Fibroblast of the aortic adventitia (primary cell): ENCODE measurements at regions not wholly inside any gene's neighbourhood (a gene's known extent, or its start where the extent isn't known, plus 50 kb on each side); places are given as distances from the start of the nearest gene placed in this dataset.
A peak's percentile ranks its signal among the peaks of the same experiment; 100 is the strongest.
"Not testable (repeated sequence)": the region's sequence is repeated elsewhere in the genome, so short reads cannot be mapped to it uniquely, and the experiment has no call there.

Source experiments
- DNase-seq: peaks from one replicate; pipeline ENCODE4 v3.0.0-alpha.2; 2010; ENCODE audit warnings: low read depth
- H3K4me3 ChIP-seq: 2 replicates; pipeline ENCODE4 v1.5.1; 2011; ENCODE audit warnings: low read depth, mild to moderate bottlenecking, control low read depth, low read length, moderate library complexity
- TF ChIP-seq, protein P1 (sequence below): IDR thresholded peaks from 2 replicates; pipeline ENCODE4 v1.5.1; 2011; ENCODE audit warnings: mild to moderate bottlenecking, low read length, control low read depth, inconsistent platforms; ENCODE audit not compliant: insufficient read depth

DNA sequence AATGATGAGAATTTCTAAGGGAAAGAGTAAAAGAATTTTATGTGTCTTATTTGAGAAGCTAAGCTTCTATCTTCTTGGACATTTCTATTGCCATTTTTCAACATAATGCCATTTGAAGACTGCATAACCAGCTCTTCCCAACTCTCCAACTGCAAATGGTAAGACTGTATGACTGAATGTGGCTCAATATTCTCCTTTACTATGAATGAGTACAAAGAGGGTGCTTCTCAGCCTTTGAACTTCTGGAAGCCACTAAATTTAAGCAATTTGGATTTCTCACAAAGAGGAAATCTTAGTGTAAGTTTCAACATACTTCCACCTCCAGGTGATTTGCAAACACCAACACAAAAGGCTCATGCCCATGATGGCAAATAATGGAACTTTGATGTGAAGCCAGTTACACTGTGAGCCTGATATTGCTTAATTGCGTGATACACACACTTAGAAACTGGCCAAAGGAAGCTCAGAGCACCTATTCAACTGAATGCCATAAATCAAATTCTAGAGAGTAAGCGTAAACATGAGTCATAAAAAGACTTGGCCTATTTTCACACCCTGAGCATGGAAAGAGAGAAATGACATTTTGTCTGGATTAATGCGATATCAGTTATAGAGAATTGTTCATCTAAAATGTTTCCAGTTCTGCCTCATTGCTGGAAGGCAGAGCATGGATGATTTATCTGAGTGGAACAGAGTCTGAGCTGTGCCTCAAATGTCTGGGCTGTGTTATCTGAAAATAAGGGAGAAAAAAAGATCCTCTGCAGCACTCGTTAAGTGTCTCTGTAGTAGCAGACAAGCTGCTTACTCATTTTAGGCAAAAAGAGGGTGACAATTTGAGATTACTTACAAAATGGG, 145.3 kb downstream of the PLK2 start:
- H3K4me3 ChIP-seq = no peak overlapping the region
- DNase-seq = peak; percentile 55
- TF ChIP-seq, protein P1, sequence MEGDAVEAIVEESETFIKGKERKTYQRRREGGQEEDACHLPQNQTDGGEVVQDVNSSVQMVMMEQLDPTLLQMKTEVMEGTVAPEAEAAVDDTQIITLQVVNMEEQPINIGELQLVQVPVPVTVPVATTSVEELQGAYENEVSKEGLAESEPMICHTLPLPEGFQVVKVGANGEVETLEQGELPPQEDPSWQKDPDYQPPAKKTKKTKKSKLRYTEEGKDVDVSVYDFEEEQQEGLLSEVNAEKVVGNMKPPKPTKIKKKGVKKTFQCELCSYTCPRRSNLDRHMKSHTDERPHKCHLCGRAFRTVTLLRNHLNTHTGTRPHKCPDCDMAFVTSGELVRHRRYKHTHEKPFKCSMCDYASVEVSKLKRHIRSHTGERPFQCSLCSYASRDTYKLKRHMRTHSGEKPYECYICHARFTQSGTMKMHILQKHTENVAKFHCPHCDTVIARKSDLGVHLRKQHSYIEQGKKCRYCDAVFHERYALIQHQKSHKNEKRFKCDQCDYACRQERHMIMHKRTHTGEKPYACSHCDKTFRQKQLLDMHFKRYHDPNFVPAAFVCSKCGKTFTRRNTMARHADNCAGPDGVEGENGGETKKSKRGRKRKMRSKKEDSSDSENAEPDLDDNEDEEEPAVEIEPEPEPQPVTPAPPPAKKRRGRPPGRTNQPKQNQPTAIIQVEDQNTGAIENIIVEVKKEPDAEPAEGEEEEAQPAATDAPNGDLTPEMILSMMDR = no peak

DNA sequence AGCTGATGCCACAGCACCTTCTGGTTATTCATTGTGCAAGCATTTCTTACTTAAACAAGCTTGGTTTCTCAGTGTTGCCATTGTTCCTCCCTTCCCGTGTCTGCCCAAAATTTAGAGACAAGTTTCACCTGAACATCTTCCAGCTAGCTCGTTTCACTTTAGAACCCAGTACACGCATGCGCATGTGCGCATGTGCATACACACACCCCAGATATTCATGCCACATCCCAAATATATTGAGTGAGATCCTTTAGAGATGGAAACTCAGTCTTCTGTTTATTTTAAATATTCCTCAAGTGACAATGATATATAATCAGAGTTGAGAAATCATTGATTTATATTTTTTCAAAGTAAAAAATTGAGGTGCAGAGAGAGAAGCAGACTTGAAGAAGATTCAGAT, 147.6 kb downstream of the PLK2 start:
- DNase-seq = no peak
- no peak overlapping the region for H3K4me3 ChIP-seq
- TF ChIP-seq, protein P1 = no peak

DNA sequence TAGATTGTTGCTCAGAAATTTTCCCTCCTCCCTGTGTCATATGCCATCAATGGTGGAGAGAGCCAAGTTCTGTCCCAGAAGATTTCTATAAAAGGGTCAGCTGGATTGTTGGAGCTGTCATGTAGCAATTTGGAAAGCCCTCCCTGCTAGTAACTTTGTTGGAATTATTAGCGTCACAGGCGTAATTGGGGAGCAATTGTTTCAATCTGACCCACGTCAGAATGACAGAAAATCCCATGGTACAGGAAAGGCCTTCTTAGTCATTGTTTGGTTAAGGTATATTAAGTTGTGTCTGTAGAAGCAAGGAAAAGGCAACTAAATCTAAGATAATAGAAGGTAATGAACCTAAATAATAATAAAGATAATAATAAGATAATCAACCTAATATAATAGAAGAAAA, 148.4 kb downstream of the PLK2 start:
- H3K4me3 ChIP-seq = no peak overlapping the region
- no peak for DNase-seq
- TF ChIP-seq, protein P1 = no peak

DNA sequence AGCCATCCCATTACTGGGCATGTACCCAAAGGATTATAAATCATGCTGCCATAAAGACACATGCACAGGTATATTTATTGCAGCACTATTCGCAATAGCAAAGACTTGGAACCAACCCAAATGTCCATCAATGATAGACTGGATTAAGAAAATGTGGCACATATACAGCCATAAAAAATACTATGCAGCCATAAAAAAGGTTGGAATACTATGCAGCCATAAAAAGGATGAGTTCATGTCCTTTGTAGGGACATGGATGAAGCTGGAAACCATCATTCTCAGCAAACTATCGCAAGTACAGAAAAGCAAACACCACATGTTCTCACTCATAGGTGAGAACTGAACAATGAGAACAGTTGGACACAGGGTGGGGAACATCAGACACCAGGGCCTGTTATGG, 151.5 kb downstream of the PLK2 start:
- H3K4me3 ChIP-seq, DNase-seq: not testable (repeated sequence)

DNA sequence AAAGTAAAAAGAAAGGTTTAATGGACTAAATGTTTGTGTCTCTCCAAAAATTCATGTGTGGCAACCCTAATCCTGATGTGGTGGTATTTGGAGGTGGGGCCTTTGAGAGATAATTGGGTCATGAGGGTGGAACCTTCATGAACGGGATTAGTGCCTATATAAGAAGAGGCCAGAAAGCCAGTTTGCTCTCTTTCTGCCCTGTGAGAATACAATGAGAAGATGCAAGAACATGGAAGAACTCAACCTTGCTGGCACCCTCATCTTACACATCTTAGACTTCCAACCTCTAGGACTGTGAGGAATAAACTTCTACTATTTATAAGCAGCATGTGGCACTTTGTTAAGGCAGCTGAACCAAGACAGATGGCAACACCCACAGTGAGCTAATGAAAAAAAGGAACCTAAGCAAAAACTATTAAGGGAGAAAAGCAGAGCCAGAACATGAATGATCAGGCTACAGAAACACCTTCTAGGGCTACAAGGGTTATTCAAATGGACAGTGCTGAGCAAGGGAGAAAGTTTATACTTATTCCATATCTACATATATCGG, 159.5 kb downstream of the PLK2 start:
- TF ChIP-seq, protein P1 = no peak
- H3K4me3 ChIP-seq = no peak overlapping the region
- DNase-seq = no peak

DNA sequence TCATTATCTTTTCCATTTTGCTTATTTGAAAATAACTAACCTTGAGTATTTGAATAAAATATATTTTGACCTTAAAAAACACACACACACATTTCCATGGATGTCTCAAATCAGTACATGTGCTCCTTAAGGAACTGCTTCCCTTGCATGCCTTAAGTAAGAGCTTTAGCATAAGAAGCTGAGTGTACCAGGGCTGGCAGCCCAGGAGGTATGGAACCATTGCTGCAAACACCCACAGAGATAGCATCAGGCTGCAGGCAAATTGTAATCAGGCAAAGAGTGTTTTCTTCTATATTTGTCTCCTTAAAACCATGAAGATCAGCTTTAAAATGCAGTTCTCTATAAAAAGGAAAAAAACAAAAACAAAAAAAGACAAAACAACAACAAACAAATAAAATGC, 160.6 kb downstream of the PLK2 start:
- no peak overlapping the region for H3K4me3 ChIP-seq
- DNase-seq = no peak
- TF ChIP-seq, protein P1 = no peak

DNA sequence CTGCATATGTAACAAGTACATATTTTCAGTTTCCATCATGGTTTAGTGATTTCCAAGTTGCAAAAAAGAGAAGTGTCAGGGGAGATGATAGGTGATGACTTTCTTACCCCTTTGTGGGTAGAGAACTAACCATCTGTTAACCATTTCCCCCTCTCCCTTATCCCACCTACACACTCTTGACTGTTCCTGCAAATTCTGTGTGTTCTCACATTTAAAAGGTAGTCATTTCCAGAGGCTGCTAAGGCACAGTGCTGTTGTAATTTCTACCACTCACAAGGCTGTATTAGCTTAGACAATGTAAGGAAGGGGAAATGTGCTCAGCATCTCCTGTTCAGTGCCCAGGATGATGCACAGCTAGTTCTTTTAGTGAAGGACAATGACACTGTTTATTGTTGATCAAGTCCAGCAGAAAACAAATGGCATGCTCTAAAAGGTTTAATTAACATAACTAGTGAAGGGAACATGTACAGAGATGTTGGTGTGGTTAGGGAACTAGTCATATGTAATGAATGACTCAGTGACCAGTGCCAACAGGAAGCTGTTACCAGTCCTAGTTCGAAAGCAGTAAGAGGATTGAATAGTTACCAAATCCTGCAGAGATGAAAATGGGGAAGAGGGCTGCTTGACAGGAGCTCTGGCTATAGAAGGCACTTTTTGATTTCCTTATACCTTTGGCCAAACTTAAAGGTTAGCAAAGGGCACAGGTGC, 165.1 kb downstream of the PLK2 start:
- no peak for DNase-seq
- H3K4me3 ChIP-seq = no peak overlapping the region
- TF ChIP-seq, protein P1 = no peak

DNA sequence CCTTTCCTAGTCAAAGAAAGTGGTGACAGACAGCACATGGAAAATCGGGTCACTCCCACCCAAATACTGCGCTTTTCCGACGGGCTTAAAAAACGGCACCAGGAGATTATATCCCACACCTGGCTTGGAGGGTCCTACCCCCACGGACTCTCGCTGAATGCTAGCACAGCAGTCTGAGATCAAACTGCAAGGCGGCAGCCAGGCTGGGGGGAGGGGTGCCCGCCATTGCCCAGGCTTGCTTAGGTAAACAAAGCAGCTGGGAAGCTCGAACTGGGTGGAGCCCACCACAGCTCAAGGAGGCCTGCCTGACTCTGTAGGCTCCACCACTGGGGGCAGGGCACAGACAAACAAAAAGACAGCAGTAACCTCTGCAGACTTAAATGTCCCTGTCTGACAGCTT, 171.6 kb downstream of the PLK2 start:
- H3K4me3 ChIP-seq, DNase-seq: not testable (repeated sequence)
